ENCODE measurements at regions not wholly inside any gene's neighbourhood (a gene's known extent, or its start where the extent isn't known, plus 50 kb on each side); places are given as distances from the start of the nearest gene placed in this dataset.

DNA sequence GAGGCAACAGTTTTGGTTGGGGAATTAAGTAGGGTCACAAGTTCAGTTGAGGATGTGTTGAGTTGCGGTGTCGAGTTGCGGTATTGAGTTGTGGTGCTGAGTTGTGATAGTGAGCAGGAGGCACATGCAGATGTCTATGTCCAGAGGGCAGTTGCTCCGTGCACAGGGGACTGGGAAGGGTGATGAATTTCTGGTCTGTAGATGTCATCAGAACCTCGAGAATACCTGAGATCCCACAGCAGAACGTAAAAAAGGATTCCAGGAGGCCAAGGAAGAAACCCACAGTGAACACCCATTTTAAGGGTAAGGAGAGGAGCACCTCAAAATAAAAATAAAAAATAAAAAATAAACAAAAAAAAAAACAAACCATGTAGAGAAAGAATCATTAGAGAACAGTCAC is 354.4 kb upstream of the ARGLU1 start:
- TF ChIP-seq, protein P1, sequence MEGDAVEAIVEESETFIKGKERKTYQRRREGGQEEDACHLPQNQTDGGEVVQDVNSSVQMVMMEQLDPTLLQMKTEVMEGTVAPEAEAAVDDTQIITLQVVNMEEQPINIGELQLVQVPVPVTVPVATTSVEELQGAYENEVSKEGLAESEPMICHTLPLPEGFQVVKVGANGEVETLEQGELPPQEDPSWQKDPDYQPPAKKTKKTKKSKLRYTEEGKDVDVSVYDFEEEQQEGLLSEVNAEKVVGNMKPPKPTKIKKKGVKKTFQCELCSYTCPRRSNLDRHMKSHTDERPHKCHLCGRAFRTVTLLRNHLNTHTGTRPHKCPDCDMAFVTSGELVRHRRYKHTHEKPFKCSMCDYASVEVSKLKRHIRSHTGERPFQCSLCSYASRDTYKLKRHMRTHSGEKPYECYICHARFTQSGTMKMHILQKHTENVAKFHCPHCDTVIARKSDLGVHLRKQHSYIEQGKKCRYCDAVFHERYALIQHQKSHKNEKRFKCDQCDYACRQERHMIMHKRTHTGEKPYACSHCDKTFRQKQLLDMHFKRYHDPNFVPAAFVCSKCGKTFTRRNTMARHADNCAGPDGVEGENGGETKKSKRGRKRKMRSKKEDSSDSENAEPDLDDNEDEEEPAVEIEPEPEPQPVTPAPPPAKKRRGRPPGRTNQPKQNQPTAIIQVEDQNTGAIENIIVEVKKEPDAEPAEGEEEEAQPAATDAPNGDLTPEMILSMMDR (IDR thresholded peaks at IDR 0.05) = no peak
- no peak for TF ChIP-seq MEF2A (IDR thresholded peaks at IDR 0.05; ENCODE audit: borderline replicate concordance, low read depth)
- no peak for TF ChIP-seq RFX5 (IDR thresholded peaks at IDR 0.05; ENCODE audit: low read length)
- no peak for TF ChIP-seq EP300 (IDR thresholded peaks at IDR 0.05; ENCODE audit: borderline replicate concordance in 1 of 2, low read depth in 1 of 2, low read length in 1 of 2)
- TF ChIP-seq, protein P2, sequence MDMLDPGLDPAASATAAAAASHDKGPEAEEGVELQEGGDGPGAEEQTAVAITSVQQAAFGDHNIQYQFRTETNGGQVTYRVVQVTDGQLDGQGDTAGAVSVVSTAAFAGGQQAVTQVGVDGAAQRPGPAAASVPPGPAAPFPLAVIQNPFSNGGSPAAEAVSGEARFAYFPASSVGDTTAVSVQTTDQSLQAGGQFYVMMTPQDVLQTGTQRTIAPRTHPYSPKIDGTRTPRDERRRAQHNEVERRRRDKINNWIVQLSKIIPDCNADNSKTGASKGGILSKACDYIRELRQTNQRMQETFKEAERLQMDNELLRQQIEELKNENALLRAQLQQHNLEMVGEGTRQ (IDR thresholded peaks at IDR 0.05; ENCODE audit: borderline replicate concordance, low read depth, low read length) = no peak
- no peak for TF ChIP-seq POLR2AphosphoS5 (IDR thresholded peaks at IDR 0.05; ENCODE audit: low read depth, low read length)
- TF ChIP-seq YY1 (IDR thresholded peaks at IDR 0.05; ENCODE audit: low read depth) = no peak
